Nephron (organoid): ENCODE measurements at regions not wholly inside any gene's neighbourhood (a gene's known extent, or its start where the extent isn't known, plus 50 kb on each side); places are given as distances from the start of the nearest gene placed in this dataset.

Experiments
- H3K27ac Mint-ChIP-seq, 3 experiments: 2 replicates each; pipeline ENCODE4 v1.8.0; 2020; ENCODE audit warnings: mixed read lengths in 3 of 3, mild to moderate bottlenecking in 2 of 3, moderate library complexity in 1 of 3
- H3K27me3 Mint-ChIP-seq: 2 replicates; pipeline ENCODE4 v1.8.0; 2021; ENCODE audit warnings: low read depth, mild to moderate bottlenecking, moderate library complexity, mixed read lengths
- H3K36me3 Mint-ChIP-seq: 2 replicates; pipeline ENCODE4 v1.8.0; 2020; ENCODE audit warnings: low read depth, mixed read lengths
- H3K4me1 Mint-ChIP-seq: 2 replicates; pipeline ENCODE4 v1.8.0; 2020; ENCODE audit warnings: mixed read lengths
- H3K4me3 Mint-ChIP-seq, 3 experiments: 2 replicates each; pipeline ENCODE4 v1.8.0; 2020; ENCODE audit warnings: mild to moderate bottlenecking in 3 of 3, mixed read lengths in 3 of 3, moderate library complexity in 2 of 3
- H3K9me3 Mint-ChIP-seq: 2 replicates; pipeline ENCODE4 v1.8.0; 2020; ENCODE audit warnings: mixed read lengths
- TF ChIP-seq, protein P1 (sequence below), 3 experiments: fragments of 200-600 bp; sonication (generic); IDR thresholded peaks; one replicate each; pipeline ENCODE4 v1.5.0; 2021; ENCODE audit warnings: antibody characterized with exemption in 3 of 3; ENCODE audit not compliant: unreplicated experiment in 3 of 3

DNA sequence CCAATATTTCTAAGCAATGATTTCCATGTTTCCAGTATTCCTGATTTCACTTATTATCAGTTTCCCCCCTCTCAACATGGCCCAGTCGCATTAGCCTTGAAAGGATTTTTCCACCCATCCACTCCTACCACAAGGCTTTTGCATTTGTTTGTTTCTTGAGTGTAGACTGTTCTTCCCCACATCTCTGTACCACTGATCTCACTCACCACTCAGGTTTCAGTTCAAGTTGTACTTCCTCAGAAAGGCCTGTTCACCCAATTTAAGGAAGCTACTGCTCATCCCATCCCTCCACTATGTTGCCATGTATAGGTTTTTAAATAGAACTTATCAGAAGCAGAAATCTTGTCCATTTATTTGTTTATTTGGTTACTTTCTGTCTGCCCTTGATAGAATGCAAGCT is 472.3 kb downstream of the FAM181B start:
- H3K27ac Mint-ChIP-seq, result no peak overlapping the region
- H3K9me3 Mint-ChIP-seq, result no peaks in the 10 kb centered on the region
- H3K36me3 Mint-ChIP-seq, result no peaks in the 10 kb centered on the region
- no peaks in the 10 kb centered on the region for H3K4me1 Mint-ChIP-seq
- TF ChIP-seq, protein P1, sequence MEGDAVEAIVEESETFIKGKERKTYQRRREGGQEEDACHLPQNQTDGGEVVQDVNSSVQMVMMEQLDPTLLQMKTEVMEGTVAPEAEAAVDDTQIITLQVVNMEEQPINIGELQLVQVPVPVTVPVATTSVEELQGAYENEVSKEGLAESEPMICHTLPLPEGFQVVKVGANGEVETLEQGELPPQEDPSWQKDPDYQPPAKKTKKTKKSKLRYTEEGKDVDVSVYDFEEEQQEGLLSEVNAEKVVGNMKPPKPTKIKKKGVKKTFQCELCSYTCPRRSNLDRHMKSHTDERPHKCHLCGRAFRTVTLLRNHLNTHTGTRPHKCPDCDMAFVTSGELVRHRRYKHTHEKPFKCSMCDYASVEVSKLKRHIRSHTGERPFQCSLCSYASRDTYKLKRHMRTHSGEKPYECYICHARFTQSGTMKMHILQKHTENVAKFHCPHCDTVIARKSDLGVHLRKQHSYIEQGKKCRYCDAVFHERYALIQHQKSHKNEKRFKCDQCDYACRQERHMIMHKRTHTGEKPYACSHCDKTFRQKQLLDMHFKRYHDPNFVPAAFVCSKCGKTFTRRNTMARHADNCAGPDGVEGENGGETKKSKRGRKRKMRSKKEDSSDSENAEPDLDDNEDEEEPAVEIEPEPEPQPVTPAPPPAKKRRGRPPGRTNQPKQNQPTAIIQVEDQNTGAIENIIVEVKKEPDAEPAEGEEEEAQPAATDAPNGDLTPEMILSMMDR (IDR thresholded peaks at IDR 0.05; ENCODE audit: unreplicated experiment in 3 of 3), result no peak
- H3K4me3 Mint-ChIP-seq, result no peak overlapping the region
- no peaks in the 10 kb centered on the region for H3K27me3 Mint-ChIP-seq

DNA sequence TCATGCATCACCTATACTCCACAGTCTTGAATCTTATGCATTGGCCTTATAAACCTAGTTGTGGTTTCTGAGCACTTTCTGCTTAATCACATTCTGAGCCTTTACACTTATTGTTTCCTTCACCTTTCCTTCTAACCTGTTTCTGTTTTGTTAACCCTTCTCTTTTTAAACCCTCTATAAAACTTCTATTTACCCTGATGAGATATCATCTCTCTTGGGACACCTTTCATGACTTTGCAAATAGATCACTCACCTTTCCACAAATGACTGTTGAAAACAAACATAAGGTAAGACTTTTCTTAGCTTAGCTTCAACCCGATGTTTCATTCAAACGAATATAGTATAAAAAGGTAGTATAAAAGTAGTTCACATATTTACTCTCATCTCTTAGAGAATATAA is 483.6 kb downstream of the FAM181B start:
- H3K9me3 Mint-ChIP-seq, result no peaks in the 10 kb centered on the region
- no peak overlapping the region for H3K27ac Mint-ChIP-seq
- TF ChIP-seq, protein P1 (IDR thresholded peaks at IDR 0.05; ENCODE audit: unreplicated experiment in 3 of 3), result no peak
- H3K4me1 Mint-ChIP-seq, result no peaks in the 10 kb centered on the region
- no peaks in the 10 kb centered on the region for H3K36me3 Mint-ChIP-seq
- no peak overlapping the region for H3K4me3 Mint-ChIP-seq
- H3K27me3 Mint-ChIP-seq, result no peaks in the 10 kb centered on the region

DNA sequence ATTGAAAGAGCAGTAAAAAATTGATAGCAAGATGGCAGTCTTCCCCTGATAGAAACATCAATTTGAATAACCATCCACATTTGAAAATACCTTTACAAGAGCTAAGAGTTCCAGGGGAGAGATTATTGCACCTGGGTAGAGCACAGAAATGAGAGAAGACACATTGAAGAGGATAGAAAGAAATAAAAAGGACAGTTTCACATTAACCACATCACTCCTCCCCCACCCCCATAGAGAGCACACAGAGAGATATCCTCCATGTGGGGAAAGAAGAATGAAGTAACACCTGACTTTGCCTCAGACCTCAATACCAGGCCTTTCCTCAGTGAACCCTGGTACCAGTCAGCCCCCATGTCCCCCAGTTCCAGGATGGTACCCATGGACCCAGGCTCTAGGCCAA is 486.7 kb downstream of the FAM181B start:
- Mint-ChIP-seq H3K4me1 (no peaks in the 10 kb centered on the region), H3K27ac (no peak overlapping the region), H3K9me3 (no peaks in the 10 kb centered on the region), H3K36me3 (no peaks in the 10 kb centered on the region), H3K4me3 (no peak overlapping the region), H3K27me3 (no peaks in the 10 kb centered on the region)
- TF ChIP-seq, protein P1 (IDR thresholded peaks at IDR 0.05; ENCODE audit: unreplicated experiment in 3 of 3), result no peak

DNA sequence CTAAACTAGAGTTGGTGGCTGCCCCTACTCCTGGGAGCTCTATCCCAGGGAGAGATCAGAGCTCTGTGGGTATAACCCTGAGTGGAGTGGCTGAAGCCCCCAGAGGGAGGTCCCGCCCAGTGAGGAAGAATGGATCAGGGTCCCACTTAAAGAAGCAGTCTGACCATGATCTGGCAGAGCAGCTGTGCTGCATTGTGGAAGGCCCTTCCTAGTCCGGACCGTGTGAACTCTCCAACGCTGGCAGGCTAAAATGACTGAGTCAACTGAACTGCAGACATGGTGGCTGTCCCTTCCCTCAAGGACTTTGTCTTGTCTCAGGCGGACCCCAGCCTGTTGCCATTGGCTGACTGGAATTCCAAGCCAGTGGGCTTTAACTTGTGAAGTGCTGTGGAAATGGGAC is 494.2 kb downstream of the FAM181B start:
- TF ChIP-seq, protein P1 (IDR thresholded peaks at IDR 0.05; ENCODE audit: unreplicated experiment in 3 of 3), result no peak
- Mint-ChIP-seq H3K36me3 (no peaks in the 10 kb centered on the region), H3K27ac (no peak overlapping the region), H3K4me1 (peaks cover 5% of the 10 kb centered on the region), H3K9me3 (peaks cover 2% of the 10 kb centered on the region), H3K27me3 (no peaks in the 10 kb centered on the region), H3K4me3 (no peak overlapping the region)

DNA sequence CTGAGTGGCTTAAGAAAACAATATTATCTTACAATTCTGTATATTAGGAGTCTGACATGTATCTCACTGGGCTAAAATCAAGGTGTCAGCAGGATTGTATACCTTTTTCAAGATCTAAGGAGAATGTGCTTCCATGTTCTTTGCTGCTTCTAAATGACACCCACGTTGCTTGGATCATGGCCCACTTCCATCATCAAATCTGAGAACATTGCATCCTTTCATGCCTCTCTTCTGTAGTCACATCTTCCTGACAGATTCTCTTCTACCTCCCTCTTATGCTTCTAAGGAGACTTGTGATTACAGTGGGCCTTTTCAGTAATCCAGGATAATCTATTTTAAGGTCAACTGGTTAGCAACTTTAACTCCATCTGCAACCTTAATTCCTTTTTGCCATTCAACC is 499.4 kb downstream of the FAM181B start:
- Mint-ChIP-seq H3K9me3 (peaks cover 2% of the 10 kb centered on the region), H3K4me1 (peaks cover 15% of the 10 kb centered on the region), H3K36me3 (no peaks in the 10 kb centered on the region), H3K4me3 (no peak overlapping the region), H3K27ac (no peak overlapping the region), H3K27me3 (no peaks in the 10 kb centered on the region)
- TF ChIP-seq, protein P1 (IDR thresholded peaks at IDR 0.05; ENCODE audit: unreplicated experiment in 3 of 3), result no peak

DNA sequence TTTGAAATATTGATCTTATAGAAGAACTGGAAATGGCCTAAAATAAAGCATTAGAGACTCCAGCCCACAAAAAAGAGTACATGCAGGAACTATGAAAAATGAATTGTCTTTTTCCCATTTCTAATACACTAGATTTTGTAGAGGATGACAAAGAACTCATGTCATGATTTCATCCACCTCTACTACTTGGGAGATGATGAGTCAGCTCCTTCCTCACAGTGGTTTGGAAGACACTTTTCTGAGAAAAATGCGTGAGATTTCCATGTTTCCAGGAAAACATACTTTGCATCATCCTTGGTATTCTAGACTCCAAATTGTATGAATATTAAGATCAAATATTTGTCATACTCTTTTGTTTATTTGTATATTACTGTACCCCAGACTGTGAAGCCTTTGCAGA is 500.5 kb downstream of the FAM181B start:
- Mint-ChIP-seq H3K4me3 (no peak overlapping the region), H3K27ac (no peak overlapping the region), H3K9me3 (no peaks in the 10 kb centered on the region)

More for the DNA sequence above, 500.5 kb downstream of the FAM181B start:
- Mint-ChIP-seq H3K27me3 (no peaks in the 10 kb centered on the region), H3K36me3 (no peaks in the 10 kb centered on the region), H3K4me1 (peaks cover 15% of the 10 kb centered on the region)
- TF ChIP-seq, protein P1 (IDR thresholded peaks at IDR 0.05; ENCODE audit: unreplicated experiment in 3 of 3), result no peak
